ENCODE measurements at regions not wholly inside any gene's neighbourhood (a gene's known extent, or its start where the extent isn't known, plus 50 kb on each side); places are given as distances from the start of the nearest gene placed in this dataset.

- TF ChIP-seq CHD7 (IDR thresholded peaks at IDR 0.05; ENCODE audit: insufficient replicate concordance, low read length) (no peak), EZH2 (IDR thresholded peaks at IDR 0.05; ENCODE audit: low read depth, low read length, severe bottlenecking) (no peak), CEBPB (IDR thresholded peaks at IDR 0.05; ENCODE audit: low read depth, low read length) (no peak), JUND (IDR thresholded peaks at IDR 0.05; ENCODE audit: low read length) (no peak), ATF3 (IDR thresholded peaks at IDR 0.05; ENCODE audit: insufficient read depth, low read depth, low read length) (no peak), PHF8 (conservative IDR thresholded peaks at IDR 0.05; ENCODE audit: low read depth, low read length) (no peak)
These were observed 249.3 kb upstream of the GULP1 start (continued) for GRCh38 chr2:188042412-188042811.

Data from H1 (cell line).